Activated naive CD4-positive, alpha-beta T cell treated with anti-CD3 and anti-CD28 coated beads for 36 hours (primary cell): ENCODE measurements at regions not wholly inside any gene's neighbourhood (a gene's known extent, or its start where the extent isn't known, plus 50 kb on each side); places are given as distances from the start of the nearest gene placed in this dataset.

Experiments used
- CTCF ChIA-PET: fragments of 350-600 bp; sonication (Branson Sonifier 250); formaldehyde crosslinking; loops from one replicate; lab custom pipeline; 2021; ENCODE audit warnings: antibody characterized with exemption; lab: Charles Lee
- DNase-seq: peaks from one replicate; pipeline ENCODE4 v3.0.0-alpha.2; 2020
- H3K27ac Mint-ChIP-seq: one replicate; pipeline ENCODE4 v1.8.0; 2021; ENCODE audit warnings: mild to moderate bottlenecking, mixed read lengths
- H3K27me3 Mint-ChIP-seq: one replicate; pipeline ENCODE4 v1.8.0; 2021; ENCODE audit warnings: low read depth, mixed read lengths
- H3K36me3 Mint-ChIP-seq: one replicate; pipeline ENCODE4 v1.8.0; 2021; ENCODE audit warnings: low read depth, mixed read lengths
- H3K4me1 Mint-ChIP-seq: one replicate; pipeline ENCODE4 v1.8.0; 2021; ENCODE audit warnings: low read depth, mixed read lengths
- H3K4me3 Mint-ChIP-seq: one replicate; pipeline ENCODE4 v1.8.0; 2021; ENCODE audit warnings: mild to moderate bottlenecking, moderate library complexity, mixed read lengths
- H3K9me3 Mint-ChIP-seq: one replicate; pipeline ENCODE4 v1.8.0; 2021; ENCODE audit warnings: mixed read lengths
- intact Hi-C: fragments of 100-400 bp; cut with micrococcal nuclease; formaldehyde crosslinking; loops from one replicate; pipeline ENCODE4 v1.15.1; 2023

GRCh38 chr2:45089554-45090261 lies 80.5 kb upstream of the SIX2 start:
- Mint-ChIP-seq H3K27me3 (peaks cover 2% of the 10 kb centered on the region), H3K27ac (no peak overlapping the region), H3K36me3 (no peaks in the 10 kb centered on the region), H3K4me3 (no peak overlapping the region), H3K9me3 (peaks cover 4% of the 10 kb centered on the region), H3K4me1 (no peaks in the 10 kb centered on the region)
- no peak for DNase-seq
- intact Hi-C loops = no loop called here
- CTCF ChIA-PET = no interaction called here

DNA sequence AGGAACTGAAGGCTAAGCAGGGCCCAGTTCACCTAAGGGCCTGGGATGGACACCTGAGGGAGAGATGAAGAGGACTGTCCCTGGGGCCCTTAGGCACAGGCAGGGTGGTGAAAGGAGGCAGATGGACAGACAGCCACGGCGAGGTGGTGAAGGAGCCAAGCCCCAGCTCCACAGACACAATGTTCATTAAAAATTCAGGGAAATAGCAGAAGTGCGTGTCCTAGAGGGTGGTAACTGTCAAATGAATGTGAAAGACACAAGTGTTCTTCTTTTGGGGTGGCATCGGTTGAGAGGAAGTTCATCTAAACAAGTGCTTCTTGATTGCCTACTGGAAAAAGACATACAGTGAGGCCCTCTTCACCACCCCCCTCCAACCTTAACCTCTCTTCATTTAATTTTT lies 76.2 kb upstream of the SIX2 start:
- Mint-ChIP-seq H3K27me3 (peaks cover 2% of the 10 kb centered on the region), H3K27ac (no peak overlapping the region), H3K9me3 (peaks cover 2% of the 10 kb centered on the region), H3K4me3 (no peak overlapping the region), H3K4me1 (no peaks in the 10 kb centered on the region), H3K36me3 (no peaks in the 10 kb centered on the region)
- DNase-seq = no peak
- intact Hi-C loops = no loop called here
- CTCF ChIA-PET = no interaction called here

GRCh38 chr2:45084361-45085020 lies 75.2 kb upstream of the SIX2 start:
- Mint-ChIP-seq H3K27me3 (peaks cover 2% of the 10 kb centered on the region), H3K36me3 (no peaks in the 10 kb centered on the region), H3K4me3 (no peak overlapping the region), H3K4me1 (no peaks in the 10 kb centered on the region), H3K9me3 (no peaks in the 10 kb centered on the region), H3K27ac (no peak overlapping the region)
- intact Hi-C loops = no loop called here
- CTCF ChIA-PET = interaction anchor here (1.2 kb wide), 1 partner anchor 251 kb away, joined by 3 read pairs; no protein-coding TSS in a partner anchor
- DNase-seq = no peak

DNA sequence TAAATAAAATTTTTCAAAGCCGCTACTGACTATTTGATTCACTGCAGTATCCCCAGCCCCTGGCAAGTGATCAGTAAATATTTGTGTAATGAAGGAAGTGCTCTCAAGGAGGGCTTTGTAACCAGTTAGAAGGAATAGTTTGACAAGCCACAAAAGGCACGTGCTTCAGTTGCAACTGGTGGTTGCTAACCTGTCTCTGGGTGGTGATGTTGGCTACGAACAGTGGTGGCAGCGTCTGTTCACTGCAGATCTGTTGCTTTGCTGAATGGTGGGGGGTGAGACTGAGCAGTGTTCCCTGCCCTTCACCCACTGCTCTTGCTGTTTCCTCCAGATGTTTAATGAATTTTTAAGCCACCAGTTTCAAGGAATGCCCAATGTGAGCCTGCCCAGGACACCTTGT lies 73.9 kb upstream of the SIX2 start:
- Mint-ChIP-seq H3K27ac (no peak overlapping the region), H3K4me1 (no peaks in the 10 kb centered on the region), H3K9me3 (no peaks in the 10 kb centered on the region), H3K27me3 (peaks cover 2% of the 10 kb centered on the region), H3K4me3 (no peak overlapping the region), H3K36me3 (no peaks in the 10 kb centered on the region)
- CTCF ChIA-PET = no interaction called here
- intact Hi-C loops = no loop called here
- no peak for DNase-seq

DNA sequence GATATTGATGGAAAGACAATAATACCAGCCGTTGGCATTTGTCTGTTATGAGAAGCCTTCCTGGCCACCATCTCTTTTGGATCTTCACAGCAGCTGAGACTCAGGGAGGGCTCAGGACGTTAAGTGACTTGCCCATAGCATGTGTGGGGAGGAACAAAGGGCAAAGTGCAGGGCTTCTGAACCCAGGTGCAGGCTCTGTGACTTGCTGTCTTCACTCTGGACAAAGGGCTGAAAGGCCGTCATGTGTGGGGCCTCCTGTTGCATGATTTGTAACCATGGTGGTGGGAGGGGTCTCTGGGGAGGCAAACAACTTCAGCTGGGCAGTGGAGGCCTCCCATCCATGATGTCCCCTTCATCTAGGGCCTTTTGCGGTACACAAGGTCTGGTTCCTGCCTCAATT lies 65.5 kb upstream of the SIX2 start:
- Mint-ChIP-seq H3K36me3 (no peaks in the 10 kb centered on the region), H3K9me3 (no peaks in the 10 kb centered on the region), H3K27me3 (peaks cover 15% of the 10 kb centered on the region), H3K4me1 (no peaks in the 10 kb centered on the region), H3K27ac (no peak overlapping the region), H3K4me3 (no peak overlapping the region)
- no peak for DNase-seq
- CTCF ChIA-PET = no interaction called here
- intact Hi-C loops = no loop called here

- CTCF ChIA-PET = interaction anchor here (0.5 kb wide), 1 partner anchor 44 kb away, joined by 3 read pairs; no protein-coding TSS in a partner anchor
- intact Hi-C loops = no loop called here
- Mint-ChIP-seq H3K4me3 (no peak overlapping the region), H3K27ac (no peak overlapping the region), H3K9me3 (no peaks in the 10 kb centered on the region), H3K4me1 (no peaks in the 10 kb centered on the region), H3K36me3 (no peaks in the 10 kb centered on the region), H3K27me3 (peaks cover 26% of the 10 kb centered on the region)
- DNase-seq = no peak
Measured at GRCh38 chr2:45072862-45073237, 63.6 kb upstream of the SIX2 start.

GRCh38 chr2:45072064-45072861 lies 63.0 kb upstream of the SIX2 start:
- Mint-ChIP-seq H3K27ac (no peak overlapping the region), H3K27me3 (peaks cover 29% of the 10 kb centered on the region), H3K36me3 (no peaks in the 10 kb centered on the region), H3K4me1 (no peaks in the 10 kb centered on the region), H3K4me3 (no peak overlapping the region), H3K9me3 (no peaks in the 10 kb centered on the region)
- DNase-seq = no peak
- CTCF ChIA-PET = interaction anchor here (0.5 kb wide), 1 partner anchor 44 kb away, joined by 3 read pairs; no protein-coding TSS in a partner anchor
- intact Hi-C loops = no loop called here

- Mint-ChIP-seq H3K4me1 (no peaks in the 10 kb centered on the region), H3K9me3 (no peaks in the 10 kb centered on the region), H3K4me3 (no peak overlapping the region), H3K27ac (no peak overlapping the region), H3K27me3 (peaks cover 36% of the 10 kb centered on the region), H3K36me3 (no peaks in the 10 kb centered on the region)
- intact Hi-C loops = no loop called here
- no peak for DNase-seq
- CTCF ChIA-PET = no interaction called here
Measured at GRCh38 chr2:45070113-45070652, 60.9 kb upstream of the SIX2 start.

- CTCF ChIA-PET = no interaction called here
- no peaks in the 10 kb centered on the region for H3K36me3 Mint-ChIP-seq
- H3K27ac Mint-ChIP-seq = no peak overlapping the region
- peaks cover 36% of the 10 kb centered on the region for H3K27me3 Mint-ChIP-seq
- H3K9me3 Mint-ChIP-seq = no peaks in the 10 kb centered on the region
- no peaks in the 10 kb centered on the region for H3K4me1 Mint-ChIP-seq
- intact Hi-C loops = no loop called here
- no peak for DNase-seq
- no peak overlapping the region for H3K4me3 Mint-ChIP-seq
Measured at GRCh38 chr2:45069684-45070083, 60.4 kb upstream of the SIX2 start.

- CTCF ChIA-PET = interaction anchor here (0.6 kb wide), 1 partner anchor 352 kb away, joined by 3 read pairs; no protein-coding TSS in a partner anchor
- H3K4me1 Mint-ChIP-seq = no peaks in the 10 kb centered on the region
- H3K27ac Mint-ChIP-seq = no peak overlapping the region
- no peaks in the 10 kb centered on the region for H3K36me3 Mint-ChIP-seq
- peaks cover 32% of the 10 kb centered on the region for H3K27me3 Mint-ChIP-seq
- intact Hi-C loops = no loop called here
- no peak for DNase-seq
- H3K9me3 Mint-ChIP-seq = no peaks in the 10 kb centered on the region
- H3K4me3 Mint-ChIP-seq = no peak overlapping the region
Measured at GRCh38 chr2:45068571-45069140, 59.4 kb upstream of the SIX2 start.

GRCh38 chr2:45067859-45068570 lies 58.8 kb upstream of the SIX2 start:
- Mint-ChIP-seq H3K27ac (no peak overlapping the region), H3K27me3 (peaks cover 31% of the 10 kb centered on the region), H3K36me3 (no peaks in the 10 kb centered on the region), H3K4me3 (no peak overlapping the region), H3K4me1 (no peaks in the 10 kb centered on the region), H3K9me3 (no peaks in the 10 kb centered on the region)
- intact Hi-C loops = no loop called here
- CTCF ChIA-PET = interaction anchor here (0.6 kb wide), 1 partner anchor 352 kb away, joined by 3 read pairs; no protein-coding TSS in a partner anchor
- DNase-seq = no peak
